Memory B cell (primary cell): ENCODE measurements at regions not wholly inside any gene's neighbourhood (a gene's known extent, or its start where the extent isn't known, plus 50 kb on each side); places are given as distances from the start of the nearest gene placed in this dataset.

Experiments
- ATAC-seq: fragments of 150-1000 bp; cut with Tn5 transposase; 2 replicates; pipeline ENCODE4 v1.10.0; 2021; ENCODE audit warnings: low read depth, mild to moderate bottlenecking, moderate library complexity
- DNase-seq, 2 donors: peaks; one replicate each; pipeline ENCODE4 v3.0.0; 2022; ENCODE audit warnings: low spot score in 2 of 2
- H3K27ac Mint-ChIP-seq: one replicate; pipeline ENCODE4 v1.8.0; 2022; ENCODE audit warnings: mild to moderate bottlenecking, moderate library complexity, mixed read lengths
- H3K27me3 Mint-ChIP-seq: one replicate; pipeline ENCODE4 v1.8.0; 2022; ENCODE audit warnings: mixed read lengths
- H3K36me3 Mint-ChIP-seq: one replicate; pipeline ENCODE4 v1.8.0; 2022; ENCODE audit warnings: mild to moderate bottlenecking, mixed read lengths
- H3K4me1 Mint-ChIP-seq: one replicate; pipeline ENCODE4 v1.8.0; 2022; ENCODE audit warnings: mixed read lengths
- H3K4me3 Mint-ChIP-seq: one replicate; pipeline ENCODE4 v1.8.0; 2022; ENCODE audit warnings: mild to moderate bottlenecking, moderate library complexity, mixed read lengths
- H3K9me3 Mint-ChIP-seq: one replicate; pipeline ENCODE4 v1.8.0; 2022; ENCODE audit warnings: mixed read lengths

- Mint-ChIP-seq H3K27me3 (no peaks in the 10 kb centered on the region), H3K27ac (peak overlapping the region; percentile 67)
Measured at GRCh38 chr3:42020684-42021307, 58.9 kb upstream of the ULK4 start.

GRCh38 chr3:42019953-42020260 is 58.0 kb upstream of the ULK4 start:
- ATAC-seq: no peak
- Mint-ChIP-seq H3K9me3 (no peaks in the 10 kb centered on the region), H3K27ac (peak overlapping the region; percentile 60), H3K27me3 (no peaks in the 10 kb centered on the region), H3K4me1 (peaks cover 57% of the 10 kb centered on the region), H3K4me3 (peak overlapping the region; percentile 36), H3K36me3 (peaks cover 7% of the 10 kb centered on the region)
- no peak for DNase-seq

More at GRCh38 chr3:42020684-42021307, 58.9 kb upstream of the ULK4 start:
- ATAC-seq (no peak), DNase-seq (no peak)
- H3K36me3 Mint-ChIP-seq: peaks cover 7% of the 10 kb centered on the region
- H3K4me1 Mint-ChIP-seq: peaks cover 54% of the 10 kb centered on the region
- no peaks in the 10 kb centered on the region for H3K9me3 Mint-ChIP-seq
- no peak overlapping the region for H3K4me3 Mint-ChIP-seq

- H3K9me3 Mint-ChIP-seq: no peaks in the 10 kb centered on the region
- H3K4me3 Mint-ChIP-seq: no peak overlapping the region
- no peak for ATAC-seq
- peak overlapping the region; percentile 60 for H3K27ac Mint-ChIP-seq
- H3K36me3 Mint-ChIP-seq: peaks cover 7% of the 10 kb centered on the region
- H3K27me3 Mint-ChIP-seq: no peaks in the 10 kb centered on the region
- H3K4me1 Mint-ChIP-seq: peaks cover 55% of the 10 kb centered on the region
- DNase-seq: no peak
Measured at GRCh38 chr3:42019144-42019952, 57.4 kb upstream of the ULK4 start.

- Mint-ChIP-seq H3K4me1 (peaks cover 43% of the 10 kb centered on the region), H3K9me3 (no peaks in the 10 kb centered on the region)
Measured at GRCh38 chr3:42014921-42015533, 53.1 kb upstream of the ULK4 start.

GRCh38 chr3:42014458-42014920 is 52.6 kb upstream of the ULK4 start:
- Mint-ChIP-seq H3K9me3 (no peaks in the 10 kb centered on the region), H3K4me3 (peak overlapping the region; percentile 96), H3K4me1 (peaks cover 39% of the 10 kb centered on the region), H3K36me3 (no peaks in the 10 kb centered on the region), H3K27me3 (no peaks in the 10 kb centered on the region), H3K27ac (peak overlapping the region; percentile 91)
- no peak for DNase-seq
- peak; percentile 11 for ATAC-seq

More at GRCh38 chr3:42014921-42015533, 53.1 kb upstream of the ULK4 start:
- peak in 1 of 2 donors; percentile 21 for DNase-seq
- H3K27me3 Mint-ChIP-seq: no peaks in the 10 kb centered on the region
- peaks cover 2% of the 10 kb centered on the region for H3K36me3 Mint-ChIP-seq
- peak overlapping the region; percentile 91 for H3K27ac Mint-ChIP-seq
- no peak for ATAC-seq
- peak overlapping the region; percentile 96 for H3K4me3 Mint-ChIP-seq

GRCh38 chr3:42013691-42014457 is 52.0 kb upstream of the ULK4 start:
- Mint-ChIP-seq H3K36me3 (no peaks in the 10 kb centered on the region), H3K4me3 (peak overlapping the region; percentile 96), H3K4me1 (peaks cover 39% of the 10 kb centered on the region), H3K27ac (peak overlapping the region; percentile 91), H3K27me3 (no peaks in the 10 kb centered on the region), H3K9me3 (no peaks in the 10 kb centered on the region)
- DNase-seq: peak; percentile 49 to 52
- peak; percentile 3 for ATAC-seq

GRCh38 chr3:42012935-42013690 is 51.2 kb upstream of the ULK4 start:
- Mint-ChIP-seq H3K36me3 (no peaks in the 10 kb centered on the region), H3K4me1 (peaks cover 38% of the 10 kb centered on the region), H3K27ac (peak overlapping the region; percentile 91), H3K4me3 (peak overlapping the region; percentile 94), H3K9me3 (no peaks in the 10 kb centered on the region), H3K27me3 (no peaks in the 10 kb centered on the region)
- ATAC-seq: peak; percentile 71
- DNase-seq: peak; percentile 76 to 77

- no peaks in the 10 kb centered on the region for H3K36me3 Mint-ChIP-seq
- H3K9me3 Mint-ChIP-seq: no peaks in the 10 kb centered on the region
- no peaks in the 10 kb centered on the region for H3K27me3 Mint-ChIP-seq
- DNase-seq: peak; percentile 53 to 73
- H3K4me1 Mint-ChIP-seq: peaks cover 43% of the 10 kb centered on the region
- peak; percentile 57 for ATAC-seq
- H3K4me3 Mint-ChIP-seq: peak overlapping the region; percentile 94
- H3K27ac Mint-ChIP-seq: peak overlapping the region; percentile 91
Measured at GRCh38 chr3:42012383-42012934, 50.6 kb upstream of the ULK4 start.
